ENCODE measurements at regions not wholly inside any gene's neighbourhood (a gene's known extent, or its start where the extent isn't known, plus 50 kb on each side); places are given as distances from the start of the nearest gene placed in this dataset.
"Not testable (repeated sequence)": the region's sequence is repeated elsewhere in the genome, so short reads cannot be mapped to it uniquely, and the experiment has no call there.

DNA sequence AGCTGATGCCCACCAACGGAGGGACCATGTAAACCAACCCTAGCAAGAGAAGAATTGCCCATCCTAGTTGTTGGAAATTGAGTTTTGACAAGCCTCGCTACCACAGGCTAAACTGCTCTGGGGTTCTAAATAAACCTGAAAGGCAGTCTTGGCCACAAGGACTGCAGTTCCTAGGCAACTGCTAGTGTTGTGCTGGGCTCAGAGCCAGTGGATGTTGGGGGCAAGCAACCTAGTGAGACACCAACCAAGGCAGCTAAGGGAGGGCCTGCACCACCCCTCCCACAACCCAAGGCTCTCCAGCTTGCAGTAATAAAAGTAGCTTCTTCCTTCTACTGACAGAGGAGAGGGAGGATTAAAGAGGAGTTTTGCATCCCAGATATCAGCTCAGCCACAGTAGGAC is 102.4 kb upstream of the PKN2 start:
- Histone ChIP-seq H3K27ac (ENCODE audit: low read depth in 2 of 2, low read length in 2 of 2) (no peak overlapping the region), H3K4me1 (ENCODE audit: control insufficient read depth in 2 of 3, insufficient read depth in 2 of 3, low read depth in 1 of 3, low read length in 3 of 3) (no peaks in the 10 kb centered on the region)

DNA sequence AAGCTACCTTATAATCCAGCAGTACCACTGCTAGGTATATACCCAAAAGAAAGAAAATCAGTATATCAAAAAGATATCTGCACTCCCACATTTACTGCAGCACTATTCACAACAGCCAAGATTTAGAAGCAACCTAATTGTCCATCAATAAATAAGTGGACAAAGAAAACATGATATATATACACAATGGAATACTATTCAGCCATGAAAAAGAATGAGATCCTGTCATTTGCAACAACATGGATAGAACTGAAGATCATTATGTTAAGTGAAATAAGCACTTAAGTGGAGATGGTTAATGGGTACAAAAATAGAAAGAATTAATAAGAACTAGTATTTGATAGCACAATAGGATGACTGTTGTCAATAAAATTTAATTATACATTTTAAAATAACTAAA is 90.7 kb upstream of the PKN2 start:
- H3K9ac ChIP-seq (ENCODE audit: low read length in 3 of 3): no peak overlapping the region
- no peak overlapping the region for H3K27ac ChIP-seq (ENCODE audit: low read depth in 2 of 2, low read length in 2 of 2)
- no peaks in the 10 kb centered on the region for H3K36me3 ChIP-seq (ENCODE audit: control insufficient read depth in 2 of 3, insufficient read depth in 3 of 3, low read length in 3 of 3)
- intact Hi-C loops (cut with DNase I): no loop called here
- H3K4me3 ChIP-seq (ENCODE audit: low read length in 3 of 3): no peak overlapping the region
- peaks cover 0 to 2% (median 0%) of the 10 kb centered on the region in 3 donors for H3K9me3 ChIP-seq (ENCODE audit: control insufficient read depth in 2 of 3, insufficient read depth in 1 of 3, low read length in 3 of 3)
- FAIRE-seq: no peak
- TF ChIP-seq, protein P1, sequence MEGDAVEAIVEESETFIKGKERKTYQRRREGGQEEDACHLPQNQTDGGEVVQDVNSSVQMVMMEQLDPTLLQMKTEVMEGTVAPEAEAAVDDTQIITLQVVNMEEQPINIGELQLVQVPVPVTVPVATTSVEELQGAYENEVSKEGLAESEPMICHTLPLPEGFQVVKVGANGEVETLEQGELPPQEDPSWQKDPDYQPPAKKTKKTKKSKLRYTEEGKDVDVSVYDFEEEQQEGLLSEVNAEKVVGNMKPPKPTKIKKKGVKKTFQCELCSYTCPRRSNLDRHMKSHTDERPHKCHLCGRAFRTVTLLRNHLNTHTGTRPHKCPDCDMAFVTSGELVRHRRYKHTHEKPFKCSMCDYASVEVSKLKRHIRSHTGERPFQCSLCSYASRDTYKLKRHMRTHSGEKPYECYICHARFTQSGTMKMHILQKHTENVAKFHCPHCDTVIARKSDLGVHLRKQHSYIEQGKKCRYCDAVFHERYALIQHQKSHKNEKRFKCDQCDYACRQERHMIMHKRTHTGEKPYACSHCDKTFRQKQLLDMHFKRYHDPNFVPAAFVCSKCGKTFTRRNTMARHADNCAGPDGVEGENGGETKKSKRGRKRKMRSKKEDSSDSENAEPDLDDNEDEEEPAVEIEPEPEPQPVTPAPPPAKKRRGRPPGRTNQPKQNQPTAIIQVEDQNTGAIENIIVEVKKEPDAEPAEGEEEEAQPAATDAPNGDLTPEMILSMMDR (IDR thresholded peaks at IDR 0.05; ENCODE audit: borderline replicate concordance, extremely low read depth, insufficient read depth): no peak
- no peak for DNase-seq
- H3K4me1 ChIP-seq (ENCODE audit: control insufficient read depth in 2 of 3, insufficient read depth in 2 of 3, low read depth in 1 of 3, low read length in 3 of 3): no peaks in the 10 kb centered on the region
- no peaks in the 10 kb centered on the region for H3K27me3 ChIP-seq (ENCODE audit: control insufficient read depth, insufficient read depth, low read length)

More for the DNA sequence above, 102.4 kb upstream of the PKN2 start:
- Histone ChIP-seq H3K36me3 (ENCODE audit: control insufficient read depth in 2 of 3, insufficient read depth in 3 of 3, low read length in 3 of 3) (no peaks in the 10 kb centered on the region), H3K27me3 (ENCODE audit: control insufficient read depth, insufficient read depth, low read length) (no peaks in the 10 kb centered on the region), H3K4me3 (ENCODE audit: low read length in 3 of 3) (no peak overlapping the region), H3K9me3 (ENCODE audit: control insufficient read depth in 2 of 3, insufficient read depth in 1 of 3, low read length in 3 of 3) (no peaks in the 10 kb centered on the region), H3K9ac (ENCODE audit: low read length in 3 of 3) (no peak overlapping the region)
- no peak for FAIRE-seq
- TF ChIP-seq, protein P1 (IDR thresholded peaks at IDR 0.05; ENCODE audit: borderline replicate concordance, extremely low read depth, insufficient read depth): no peak
- peak in 1 of 5 donors; percentile 8 for DNase-seq
- intact Hi-C loops (cut with DNase I): no loop called here

DNA sequence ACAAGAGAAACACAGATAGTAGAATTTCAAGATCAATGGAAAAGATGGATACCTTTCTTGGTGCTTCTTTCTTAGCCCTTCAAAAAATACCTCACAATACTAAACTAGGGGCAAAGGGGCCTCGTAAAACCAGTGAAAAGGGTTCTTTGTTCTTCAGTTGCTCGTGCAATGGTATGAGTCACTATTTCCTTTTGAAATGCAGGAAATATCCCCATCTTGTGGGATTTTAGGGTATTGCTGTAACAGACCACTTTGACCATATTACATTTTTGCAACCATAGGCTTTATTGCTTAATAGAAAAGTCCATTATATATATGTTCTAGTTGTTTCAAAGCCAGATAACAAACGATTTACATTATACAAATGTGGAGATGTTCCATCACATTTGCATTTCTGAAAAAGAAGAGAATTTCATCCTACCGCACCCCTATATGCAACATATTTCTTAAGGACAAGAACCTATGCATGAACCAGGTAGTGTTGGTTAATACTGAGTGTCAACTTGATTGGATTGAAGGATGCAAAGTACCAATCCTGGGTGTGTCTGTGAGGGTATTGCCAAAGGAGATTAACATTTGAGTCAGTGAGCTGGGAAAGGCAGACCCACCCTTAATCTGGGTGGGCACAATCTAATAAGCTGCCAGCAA is 88.6 kb upstream of the PKN2 start:
- H3K9ac ChIP-seq (ENCODE audit: low read length in 3 of 3): no peak overlapping the region
- H3K27me3 ChIP-seq (ENCODE audit: control insufficient read depth, insufficient read depth, low read length): no peaks in the 10 kb centered on the region
- no peak for DNase-seq
- no peak overlapping the region for H3K27ac ChIP-seq (ENCODE audit: low read depth in 2 of 2, low read length in 2 of 2)
- TF ChIP-seq, protein P1 (IDR thresholded peaks at IDR 0.05; ENCODE audit: borderline replicate concordance, extremely low read depth, insufficient read depth): no peak
- H3K36me3 ChIP-seq (ENCODE audit: control insufficient read depth in 2 of 3, insufficient read depth in 3 of 3, low read length in 3 of 3): no peaks in the 10 kb centered on the region
- FAIRE-seq: no peak
- peaks cover 0 to 2% (median 0%) of the 10 kb centered on the region in 3 donors for H3K9me3 ChIP-seq (ENCODE audit: control insufficient read depth in 2 of 3, insufficient read depth in 1 of 3, low read length in 3 of 3)
- H3K4me1 ChIP-seq (ENCODE audit: control insufficient read depth in 2 of 3, insufficient read depth in 2 of 3, low read depth in 1 of 3, low read length in 3 of 3): no peaks in the 10 kb centered on the region
- H3K4me3 ChIP-seq (ENCODE audit: low read length in 3 of 3): no peak overlapping the region
- intact Hi-C loops (cut with DNase I): no loop called here

DNA sequence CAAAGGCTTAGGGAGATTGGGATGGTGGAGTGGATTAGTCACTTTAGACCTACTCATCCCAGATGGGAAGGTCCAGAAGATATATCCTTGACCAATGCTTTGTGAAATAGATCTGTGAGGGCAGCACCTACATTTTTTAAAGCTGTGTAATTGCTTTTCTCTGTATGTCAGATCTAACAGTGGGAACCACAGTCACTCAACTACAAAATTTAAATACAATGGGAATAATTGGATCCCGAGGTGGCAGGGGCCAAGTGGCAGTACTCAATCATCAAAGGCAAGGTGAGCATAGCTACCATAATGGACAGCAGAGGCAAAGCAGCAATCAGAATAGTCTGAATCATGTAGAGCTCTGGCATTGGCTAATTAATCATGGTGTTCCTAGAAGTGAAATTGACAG is 86.1 kb upstream of the PKN2 start:
- H3K9me3 ChIP-seq (ENCODE audit: control insufficient read depth in 2 of 3, insufficient read depth in 1 of 3, low read length in 3 of 3); H3K4me3 ChIP-seq (ENCODE audit: low read length in 3 of 3); FAIRE-seq; DNase-seq; intact Hi-C loops (cut with DNase I); H3K4me1 ChIP-seq (ENCODE audit: control insufficient read depth in 2 of 3, insufficient read depth in 2 of 3, low read depth in 1 of 3, low read length in 3 of 3); H3K36me3 ChIP-seq (ENCODE audit: control insufficient read depth in 2 of 3, insufficient read depth in 3 of 3, low read length in 3 of 3); H3K27me3 ChIP-seq (ENCODE audit: control insufficient read depth, insufficient read depth, low read length); H3K27ac ChIP-seq (ENCODE audit: low read depth in 2 of 2, low read length in 2 of 2); H3K9ac ChIP-seq (ENCODE audit: low read length in 3 of 3): not testable (repeated sequence)
